ENCODE measurements at regions not wholly inside any gene's neighbourhood (a gene's known extent, or its start where the extent isn't known, plus 50 kb on each side); places are given as distances from the start of the nearest gene placed in this dataset.

- no peaks in the 10 kb centered on the region for H3K36me3 Mint-ChIP-seq
Observed at GRCh38 chr4:176013476-176014247, 52.0 kb upstream of the WDR17 start.

GRCh38 chr4:176014583-176015108 lies 51.0 kb upstream of the WDR17 start:
- peaks cover 4% of the 10 kb centered on the region for H3K27me3 Mint-ChIP-seq
- H3K4me3 Mint-ChIP-seq, result no peak overlapping the region
- DNase-seq, result no peak
- no peak overlapping the region for H3K27ac Mint-ChIP-seq
- H3K9me3 Mint-ChIP-seq, result no peaks in the 10 kb centered on the region
- H3K4me1 Mint-ChIP-seq, result no peaks in the 10 kb centered on the region
- CTCF ChIA-PET, result no interaction called here
- no peaks in the 10 kb centered on the region for H3K36me3 Mint-ChIP-seq

More at GRCh38 chr4:176013476-176014247, 52.0 kb upstream of the WDR17 start:
- H3K27ac Mint-ChIP-seq, result no peak overlapping the region
- peaks cover 4% of the 10 kb centered on the region for H3K27me3 Mint-ChIP-seq
- CTCF ChIA-PET, result no interaction called here
- H3K4me1 Mint-ChIP-seq, result no peaks in the 10 kb centered on the region
- no peak overlapping the region for H3K4me3 Mint-ChIP-seq
- no peaks in the 10 kb centered on the region for H3K9me3 Mint-ChIP-seq
- DNase-seq, result no peak

Data from activated naive CD4-positive, alpha-beta T cell treated with anti-CD3 and anti-CD28 coated beads, Interleukin-2, amount 10 ng/mL, durations not matched to agents 7 days and 5 days (primary cell).